ENCODE measurements at regions not wholly inside any gene's neighbourhood (a gene's known extent, or its start where the extent isn't known, plus 50 kb on each side); places are given as distances from the start of the nearest gene placed in this dataset.

- FAIRE-seq (no peak), DNase-seq (ENCODE audit: low read depth) (no peak)
- Histone ChIP-seq H3K9ac (ENCODE audit: low read length) (no peak overlapping the region), H3K4me2 (ENCODE audit: low read length) (no peak overlapping the region), H3K9me3 (ENCODE audit: insufficient read depth, low read depth, low read length) (no peaks in the 10 kb centered on the region), H3K27ac (ENCODE audit: low read depth, low read length) (no peak overlapping the region), H3K4me3 (ENCODE audit: insufficient read depth, low read depth, low read length) (no peak overlapping the region), H4K20me1 (ENCODE audit: insufficient read depth, low read length) (no peaks in the 10 kb centered on the region), H3K4me1 (ENCODE audit: insufficient read depth, low read length) (no peaks in the 10 kb centered on the region), H3K27me3 (ENCODE audit: insufficient read depth, low read length) (no peaks in the 10 kb centered on the region), H3K36me3 (ENCODE audit: insufficient read depth, low read length) (no peaks in the 10 kb centered on the region), H2AFZ (ENCODE audit: low read depth, low read length) (no peak overlapping the region), H3K79me2 (ENCODE audit: insufficient read depth, low read length) (no peaks in the 10 kb centered on the region)
- Mint-ChIP-seq H3K9me3 (ENCODE audit: unreplicated experiment) (no peaks in the 10 kb centered on the region), H3K4me3 (ENCODE audit: unreplicated experiment) (no peak overlapping the region), H3K36me3 (ENCODE audit: low read depth, unreplicated experiment) (no peaks in the 10 kb centered on the region), H3K27ac (ENCODE audit: unreplicated experiment) (no peak overlapping the region), H3K27me3 (ENCODE audit: low read depth, unreplicated experiment) (no peaks in the 10 kb centered on the region), H3K4me1 (ENCODE audit: low read depth, unreplicated experiment) (peaks cover 2% of the 10 kb centered on the region)
- TF ChIP-seq CTCF (IDR thresholded peaks at IDR 0.05; ENCODE audit: insufficient read depth, low read depth, low read length) (no peak), EZH2 (IDR thresholded peaks at IDR 0.05; ENCODE audit: insufficient read depth, low read length) (no peak)
Observed at GRCh38 chr13:58059624-58060023, 428.1 kb downstream of the PCDH17 start.

DNA sequence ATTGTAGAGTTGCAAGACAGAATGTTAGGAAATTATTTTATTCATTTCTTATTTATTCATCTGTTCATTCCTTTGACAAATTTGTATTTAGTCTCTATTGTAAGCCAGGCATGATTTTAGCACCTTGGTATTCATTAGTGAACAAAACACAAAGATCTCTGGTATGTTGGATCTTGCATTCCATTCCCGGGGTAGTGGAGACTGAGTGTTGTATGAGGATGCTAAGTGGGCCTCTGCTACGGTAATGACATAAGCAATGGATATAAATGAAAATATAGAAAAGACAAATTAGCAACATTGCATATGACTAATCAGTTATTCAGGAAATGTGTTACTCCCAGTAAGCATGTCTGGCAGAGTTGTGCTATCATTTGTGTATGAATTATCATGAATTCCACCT is 449.3 kb downstream of the PCDH17 start:
- no peaks in the 10 kb centered on the region for H4K20me1 ChIP-seq (ENCODE audit: insufficient read depth, low read length)
- no peak overlapping the region for H2AFZ ChIP-seq (ENCODE audit: low read depth, low read length)
- peaks cover 1% of the 10 kb centered on the region for H3K27me3 Mint-ChIP-seq (ENCODE audit: low read depth, unreplicated experiment)
- H3K4me3 Mint-ChIP-seq (ENCODE audit: unreplicated experiment) = no peak overlapping the region
- H3K9me3 Mint-ChIP-seq (ENCODE audit: unreplicated experiment) = no peaks in the 10 kb centered on the region
- H3K36me3 Mint-ChIP-seq (ENCODE audit: low read depth, unreplicated experiment) = no peaks in the 10 kb centered on the region
- no peaks in the 10 kb centered on the region for H3K36me3 ChIP-seq (ENCODE audit: insufficient read depth, low read length)
- DNase-seq (ENCODE audit: low read depth) (peak; percentile 30), FAIRE-seq (no peak)
- no peaks in the 10 kb centered on the region for H3K9me3 ChIP-seq (ENCODE audit: insufficient read depth, low read depth, low read length)
- no peak overlapping the region for H3K27ac Mint-ChIP-seq (ENCODE audit: unreplicated experiment)
- H3K4me1 ChIP-seq (ENCODE audit: insufficient read depth, low read length) = no peaks in the 10 kb centered on the region
- H3K9ac ChIP-seq (ENCODE audit: low read length) = no peak overlapping the region
- no peak overlapping the region for H3K4me3 ChIP-seq (ENCODE audit: insufficient read depth, low read depth, low read length)
- no peak overlapping the region for H3K4me2 ChIP-seq (ENCODE audit: low read length)
- no peaks in the 10 kb centered on the region for H3K27me3 ChIP-seq (ENCODE audit: insufficient read depth, low read length)
- H3K27ac ChIP-seq (ENCODE audit: low read depth, low read length) = no peak overlapping the region
- no peak for TF ChIP-seq EZH2 (IDR thresholded peaks at IDR 0.05; ENCODE audit: insufficient read depth, low read length)
- TF ChIP-seq CTCF (IDR thresholded peaks at IDR 0.05; ENCODE audit: insufficient read depth, low read depth, low read length) = no peak
- H3K79me2 ChIP-seq (ENCODE audit: insufficient read depth, low read length) = no peaks in the 10 kb centered on the region
- peaks cover 13% of the 10 kb centered on the region for H3K4me1 Mint-ChIP-seq (ENCODE audit: low read depth, unreplicated experiment)

- no peaks in the 10 kb centered on the region for H3K36me3 Mint-ChIP-seq (ENCODE audit: low read depth, unreplicated experiment)
- H3K9me3 ChIP-seq (ENCODE audit: insufficient read depth, low read depth, low read length) = no peaks in the 10 kb centered on the region
Observed at GRCh38 chr13:58081301-58081820, 449.8 kb downstream of the PCDH17 start.

More at GRCh38 chr13:58081301-58081820, 449.8 kb downstream of the PCDH17 start:
- no peak overlapping the region for H3K27ac ChIP-seq (ENCODE audit: low read depth, low read length)
- no peak for TF ChIP-seq CTCF (IDR thresholded peaks at IDR 0.05; ENCODE audit: insufficient read depth, low read depth, low read length)
- TF ChIP-seq EZH2 (IDR thresholded peaks at IDR 0.05; ENCODE audit: insufficient read depth, low read length) = no peak
- no peaks in the 10 kb centered on the region for H3K27me3 Mint-ChIP-seq (ENCODE audit: low read depth, unreplicated experiment)
- H3K4me1 Mint-ChIP-seq (ENCODE audit: low read depth, unreplicated experiment) = peaks cover 16% of the 10 kb centered on the region
- H3K4me3 Mint-ChIP-seq (ENCODE audit: unreplicated experiment) = no peak overlapping the region
- FAIRE-seq (no peak), DNase-seq (ENCODE audit: low read depth) (no peak)
- no peak overlapping the region for H2AFZ ChIP-seq (ENCODE audit: low read depth, low read length)
- H3K36me3 ChIP-seq (ENCODE audit: insufficient read depth, low read length) = no peaks in the 10 kb centered on the region
- no peaks in the 10 kb centered on the region for H3K4me1 ChIP-seq (ENCODE audit: insufficient read depth, low read length)
- no peak overlapping the region for H3K9ac ChIP-seq (ENCODE audit: low read length)
- no peak overlapping the region for H3K27ac Mint-ChIP-seq (ENCODE audit: unreplicated experiment)
- no peak overlapping the region for H3K4me3 ChIP-seq (ENCODE audit: insufficient read depth, low read depth, low read length)
- no peaks in the 10 kb centered on the region for H3K9me3 Mint-ChIP-seq (ENCODE audit: unreplicated experiment)
- H3K27me3 ChIP-seq (ENCODE audit: insufficient read depth, low read length) = no peaks in the 10 kb centered on the region
- no peaks in the 10 kb centered on the region for H3K79me2 ChIP-seq (ENCODE audit: insufficient read depth, low read length)
- no peaks in the 10 kb centered on the region for H4K20me1 ChIP-seq (ENCODE audit: insufficient read depth, low read length)
- no peak overlapping the region for H3K4me2 ChIP-seq (ENCODE audit: low read length)
